Endodermal cell (in vitro differentiated cells): ENCODE measurements at regions not wholly inside any gene's neighbourhood (a gene's known extent, or its start where the extent isn't known, plus 50 kb on each side); places are given as distances from the start of the nearest gene placed in this dataset.

ENCODE experiments used
- DNase-seq: peaks from one replicate; pipeline ENCODE4 v3.0.0-alpha.2; 2017
- H3K27ac ChIP-seq: 2 replicates; pipeline ENCODE4 v1.5.1; 2013; ENCODE audit warnings: mild to moderate bottlenecking, low read depth, low read length, moderate library complexity
- H3K27me3 ChIP-seq: 2 replicates; pipeline ENCODE4 v1.6.1; 2013; ENCODE audit warnings: mild to moderate bottlenecking, low read length, moderate library complexity; ENCODE audit not compliant: insufficient read depth, control insufficient read depth, poor library complexity, severe bottlenecking
- H3K36me3 ChIP-seq: 2 replicates; pipeline ENCODE4 v1.7.0; 2013; ENCODE audit warnings: mild to moderate bottlenecking, low read length, moderate library complexity; ENCODE audit not compliant: control insufficient read depth, insufficient read depth
- H3K4me1 ChIP-seq: one replicate; pipeline ENCODE4 v1.7.0; 2013; ENCODE audit warnings: low read length; ENCODE audit not compliant: control insufficient read depth, insufficient read depth
- H3K4me3 ChIP-seq: 2 replicates; pipeline ENCODE4 v1.5.1; 2013; ENCODE audit warnings: mild to moderate bottlenecking, low read length, moderate library complexity
- H3K9ac ChIP-seq: 2 replicates; pipeline ENCODE4 v1.6.1; 2013; ENCODE audit warnings: mild to moderate bottlenecking, low read length, moderate library complexity; ENCODE audit not compliant: poor library complexity, severe bottlenecking; ENCODE audit errors: extremely low read depth
- H3K9me3 ChIP-seq: 2 replicates; pipeline ENCODE4 v1.6.1; 2013; ENCODE audit warnings: mild to moderate bottlenecking, low read length, moderate library complexity; ENCODE audit not compliant: control insufficient read depth
- H3K27ac Mint-ChIP-seq: 2 replicates; pipeline ENCODE4 v1.8.0; 2020; ENCODE audit warnings: mixed read lengths
- H3K27me3 Mint-ChIP-seq: 2 replicates; pipeline ENCODE4 v1.8.0; 2021; ENCODE audit warnings: mild to moderate bottlenecking, mixed read lengths; ENCODE audit not compliant: insufficient read depth
- H3K36me3 Mint-ChIP-seq: 2 replicates; pipeline ENCODE4 v1.8.0; 2020; ENCODE audit warnings: low read depth, mixed read lengths
- H3K4me1 Mint-ChIP-seq: 2 replicates; pipeline ENCODE4 v1.8.0; 2020; ENCODE audit warnings: mixed read lengths
- H3K4me3 Mint-ChIP-seq: 2 replicates; pipeline ENCODE4 v1.8.0; 2020; ENCODE audit warnings: mild to moderate bottlenecking, moderate library complexity, mixed read lengths
- H3K9me3 Mint-ChIP-seq: 2 replicates; pipeline ENCODE4 v1.8.0; 2020; ENCODE audit warnings: mild to moderate bottlenecking, mixed read lengths
- WGBS, 2 experiments: methylation state at CpG; one replicate each; pipeline versions ENCODE4 v1.1.5 to v1.1.7; 2013; ENCODE audit warnings: missing lambda C conversion rate in 2 of 2, mixed read lengths in 1 of 2; ENCODE audit not compliant: insufficient coverage in 1 of 2, insufficient read length in 1 of 2; 5-methylcytosine and 5-hydroxymethylcytosine counted together
- TF ChIP-seq, protein P1 (sequence below): fragments of 200-600 bp; sonication (generic); conservative IDR thresholded peaks from 2 replicates; pipeline ENCODE4 v1.5.0; 2021; ENCODE audit warnings: antibody characterized with exemption, mild to moderate bottlenecking

DNA sequence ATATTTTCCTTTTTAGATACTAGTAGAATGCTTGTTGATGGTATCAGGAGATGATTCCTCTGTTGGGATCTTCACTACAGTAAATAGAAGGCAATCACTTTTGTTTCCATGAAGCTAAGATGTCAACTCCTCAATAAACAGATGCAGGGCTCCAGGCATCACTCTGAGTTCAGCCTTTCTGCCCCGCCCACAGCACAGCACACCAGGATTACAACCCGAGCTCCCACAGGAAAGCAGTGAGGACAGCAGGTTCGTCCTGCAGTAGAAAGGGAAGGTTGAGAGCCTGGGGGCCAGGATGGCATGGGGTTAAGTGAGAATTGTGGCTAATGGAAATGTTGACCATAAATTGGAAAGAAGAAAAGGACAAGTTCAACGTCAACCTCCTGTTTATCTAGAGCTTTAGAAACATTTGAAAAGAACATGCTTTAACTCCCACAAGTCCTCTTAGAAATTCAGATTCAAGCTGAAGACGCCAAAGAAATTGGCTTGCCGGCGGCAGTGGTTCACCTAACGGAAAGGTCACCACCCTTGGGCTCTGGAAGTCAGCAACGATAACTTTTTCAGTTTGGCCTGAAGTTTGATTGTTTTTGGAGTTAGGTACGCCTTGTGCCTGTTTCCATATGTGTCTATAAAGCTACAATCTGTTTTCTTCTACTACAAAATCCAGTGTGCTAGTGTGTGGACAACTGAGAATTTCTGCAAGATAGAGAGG, 144.4 kb upstream of the PDE10A start:
- Histone ChIP-seq H3K9ac (no peak overlapping the region), H3K27me3 (peaks cover 44% of the 10 kb centered on the region), H3K36me3 (no peaks in the 10 kb centered on the region), H3K9me3 (no peaks in the 10 kb centered on the region), H3K27ac (no peak overlapping the region), H3K4me3 (no peak overlapping the region), H3K4me1 (no peaks in the 10 kb centered on the region)
- peaks cover 80% of the 10 kb centered on the region for H3K27me3 Mint-ChIP-seq
- no peaks in the 10 kb centered on the region for H3K36me3 Mint-ChIP-seq
- H3K9me3 Mint-ChIP-seq, result no peaks in the 10 kb centered on the region
- DNase-seq, result no peak
- H3K4me1 Mint-ChIP-seq, result peaks cover 3% of the 10 kb centered on the region
- no peak overlapping the region for H3K27ac Mint-ChIP-seq
- no peak overlapping the region for H3K4me3 Mint-ChIP-seq
- TF ChIP-seq, protein P1, sequence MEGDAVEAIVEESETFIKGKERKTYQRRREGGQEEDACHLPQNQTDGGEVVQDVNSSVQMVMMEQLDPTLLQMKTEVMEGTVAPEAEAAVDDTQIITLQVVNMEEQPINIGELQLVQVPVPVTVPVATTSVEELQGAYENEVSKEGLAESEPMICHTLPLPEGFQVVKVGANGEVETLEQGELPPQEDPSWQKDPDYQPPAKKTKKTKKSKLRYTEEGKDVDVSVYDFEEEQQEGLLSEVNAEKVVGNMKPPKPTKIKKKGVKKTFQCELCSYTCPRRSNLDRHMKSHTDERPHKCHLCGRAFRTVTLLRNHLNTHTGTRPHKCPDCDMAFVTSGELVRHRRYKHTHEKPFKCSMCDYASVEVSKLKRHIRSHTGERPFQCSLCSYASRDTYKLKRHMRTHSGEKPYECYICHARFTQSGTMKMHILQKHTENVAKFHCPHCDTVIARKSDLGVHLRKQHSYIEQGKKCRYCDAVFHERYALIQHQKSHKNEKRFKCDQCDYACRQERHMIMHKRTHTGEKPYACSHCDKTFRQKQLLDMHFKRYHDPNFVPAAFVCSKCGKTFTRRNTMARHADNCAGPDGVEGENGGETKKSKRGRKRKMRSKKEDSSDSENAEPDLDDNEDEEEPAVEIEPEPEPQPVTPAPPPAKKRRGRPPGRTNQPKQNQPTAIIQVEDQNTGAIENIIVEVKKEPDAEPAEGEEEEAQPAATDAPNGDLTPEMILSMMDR, result no peak
- 78 to 84% methylated on average over 9 to 10 of the region's 10 CpGs for WGBS, 2 experiments

DNA sequence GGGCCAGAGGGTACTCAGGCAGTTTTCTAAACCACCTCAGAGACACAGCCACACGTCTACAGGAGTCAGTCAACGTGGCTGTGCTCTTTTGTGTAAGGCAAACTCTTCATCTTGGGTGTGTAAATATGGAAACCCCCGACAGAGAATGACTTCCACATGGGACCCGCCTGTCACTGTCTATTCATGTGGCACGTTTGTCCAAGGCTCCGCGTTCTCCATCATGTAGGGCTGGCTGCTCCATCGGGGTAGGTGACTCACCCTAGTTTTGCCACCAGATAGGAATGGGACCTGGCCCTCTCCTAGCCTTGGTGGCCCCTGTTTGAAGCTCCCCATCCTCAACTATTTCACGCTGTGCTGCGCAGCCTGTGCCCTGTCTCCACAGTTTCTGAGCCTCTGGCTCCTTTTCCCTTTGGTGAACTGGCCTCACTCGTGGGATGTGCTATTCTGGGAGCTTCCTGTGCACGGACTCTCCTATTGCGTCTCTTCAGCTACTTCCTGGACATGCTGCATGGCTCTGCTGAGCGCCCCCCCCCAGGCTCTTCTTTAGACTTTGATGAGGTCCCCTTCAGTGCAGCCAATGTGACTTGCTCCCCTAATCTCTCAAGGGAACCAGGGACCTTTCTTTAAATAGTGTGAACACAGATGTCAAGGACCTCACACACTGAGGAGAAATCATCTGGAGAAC, 143.2 kb upstream of the PDE10A start:
- peak overlapping the region; percentile 57 for H3K4me3 Mint-ChIP-seq

DNA sequence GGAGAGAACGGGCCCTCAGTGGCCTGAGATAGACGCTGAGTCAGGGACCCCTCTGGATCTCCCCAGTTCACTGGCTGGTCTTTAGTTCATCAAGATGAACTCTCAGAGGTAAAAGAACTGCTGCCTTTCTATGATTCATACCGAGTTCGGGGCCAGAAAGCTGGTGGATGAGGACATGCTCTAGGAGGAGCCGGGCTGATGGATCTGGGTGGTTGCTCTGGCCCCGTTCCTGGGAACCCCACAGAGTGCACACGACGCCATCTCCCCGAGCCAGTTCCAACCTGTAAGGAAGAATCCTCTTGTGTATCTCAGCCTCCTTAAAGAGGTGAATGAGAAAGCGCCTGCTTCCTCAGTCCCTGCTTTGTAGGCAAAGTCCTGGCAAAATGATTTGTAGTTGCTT, 142.6 kb upstream of the PDE10A start:
- TF ChIP-seq, protein P1, result no peak
- Histone ChIP-seq H3K4me3 (no peak overlapping the region), H3K27me3 (peaks cover 46% of the 10 kb centered on the region), H3K36me3 (no peaks in the 10 kb centered on the region), H3K9ac (no peak overlapping the region), H3K27ac (no peak overlapping the region), H3K9me3 (no peaks in the 10 kb centered on the region), H3K4me1 (no peaks in the 10 kb centered on the region)
- 83 to 87% methylated on average over 8 to 10 of the region's 10 CpGs for WGBS, 2 experiments
- H3K36me3 Mint-ChIP-seq, result no peaks in the 10 kb centered on the region
- peaks cover 3% of the 10 kb centered on the region for H3K4me1 Mint-ChIP-seq
- no peak for DNase-seq
- H3K4me3 Mint-ChIP-seq, result peak overlapping the region; percentile 57
- no peak overlapping the region for H3K27ac Mint-ChIP-seq
- H3K9me3 Mint-ChIP-seq, result no peaks in the 10 kb centered on the region
- peaks cover 96% of the 10 kb centered on the region for H3K27me3 Mint-ChIP-seq

More for the DNA sequence above, 143.2 kb upstream of the PDE10A start:
- Histone ChIP-seq H3K4me1 (no peaks in the 10 kb centered on the region), H3K9me3 (no peaks in the 10 kb centered on the region), H3K4me3 (no peak overlapping the region), H3K27ac (no peak overlapping the region), H3K36me3 (no peaks in the 10 kb centered on the region), H3K27me3 (peaks cover 46% of the 10 kb centered on the region), H3K9ac (no peak overlapping the region)
- DNase-seq, result no peak
- peaks cover 3% of the 10 kb centered on the region for H3K4me1 Mint-ChIP-seq
- H3K9me3 Mint-ChIP-seq, result no peaks in the 10 kb centered on the region
- TF ChIP-seq, protein P1, result no peak
- 94 to 97% methylated on average over 11 to 14 of the region's 14 CpGs for WGBS, 2 experiments
- H3K27ac Mint-ChIP-seq, result no peak overlapping the region
- H3K27me3 Mint-ChIP-seq, result peaks cover 91% of the 10 kb centered on the region
- H3K36me3 Mint-ChIP-seq, result no peaks in the 10 kb centered on the region
